Activated CD4-positive, alpha-beta T cell treated with anti-CD3 and anti-CD28 coated beads, Interleukin-2, amount 10 ng/mL, durations not matched to agents 24 days and 14 days (primary cell): ENCODE measurements at regions not wholly inside any gene's neighbourhood (a gene's known extent, or its start where the extent isn't known, plus 50 kb on each side); places are given as distances from the start of the nearest gene placed in this dataset.
"Not testable (repeated sequence)": the region's sequence is repeated elsewhere in the genome, so short reads cannot be mapped to it uniquely, and the experiment has no call there.

Source experiments
- DNase-seq: peaks from one replicate; pipeline ENCODE4 v3.0.0; 2022
- H3K27ac Mint-ChIP-seq: one replicate; pipeline ENCODE4 v1.8.0; 2022; ENCODE audit warnings: mild to moderate bottlenecking, mixed read lengths
- H3K27me3 Mint-ChIP-seq: one replicate; pipeline ENCODE4 v1.8.0; 2022; ENCODE audit warnings: mixed read lengths
- H3K36me3 Mint-ChIP-seq: one replicate; pipeline ENCODE4 v1.8.0; 2022; ENCODE audit warnings: low read depth, mild to moderate bottlenecking, mixed read lengths
- H3K4me1 Mint-ChIP-seq: one replicate; pipeline ENCODE4 v1.8.0; 2021; ENCODE audit warnings: mixed read lengths
- H3K4me3 Mint-ChIP-seq: one replicate; pipeline ENCODE4 v1.8.0; 2022; ENCODE audit warnings: mild to moderate bottlenecking, moderate library complexity, mixed read lengths
- H3K9me3 Mint-ChIP-seq: one replicate; pipeline ENCODE4 v1.8.0; 2021; ENCODE audit warnings: mixed read lengths
- intact Hi-C: fragments of 100-400 bp; cut with micrococcal nuclease; formaldehyde crosslinking; loops from one replicate; pipeline ENCODE4 v1.15.1; 2023

DNA sequence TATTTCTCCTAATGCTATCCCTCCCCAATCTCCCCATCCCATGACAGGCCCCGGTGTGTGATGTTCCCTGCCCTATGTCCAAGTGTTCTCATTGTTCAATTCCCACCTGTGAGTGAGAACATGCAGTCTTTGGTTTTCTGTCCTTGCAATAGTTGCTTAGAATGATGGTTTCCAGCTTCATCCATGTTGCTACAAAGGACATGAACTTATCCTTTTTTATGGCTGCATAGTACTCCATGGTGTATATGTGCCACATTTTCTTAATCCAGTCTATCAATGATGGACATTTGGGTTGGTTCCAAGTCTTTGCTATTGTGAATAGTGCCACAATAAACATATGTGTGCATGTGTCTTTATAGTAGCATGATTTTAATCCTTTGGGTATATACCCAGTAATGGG, 51.3 kb upstream of the RIOK2 start:
- H3K4me3 Mint-ChIP-seq, H3K4me1 Mint-ChIP-seq, H3K9me3 Mint-ChIP-seq, H3K36me3 Mint-ChIP-seq, H3K27me3 Mint-ChIP-seq, DNase-seq, H3K27ac Mint-ChIP-seq: not testable (repeated sequence)
- intact Hi-C loops = loop anchor here (10.0 kb wide), 1 partner anchor 1120 kb away; no protein-coding TSS in a partner anchor

DNA sequence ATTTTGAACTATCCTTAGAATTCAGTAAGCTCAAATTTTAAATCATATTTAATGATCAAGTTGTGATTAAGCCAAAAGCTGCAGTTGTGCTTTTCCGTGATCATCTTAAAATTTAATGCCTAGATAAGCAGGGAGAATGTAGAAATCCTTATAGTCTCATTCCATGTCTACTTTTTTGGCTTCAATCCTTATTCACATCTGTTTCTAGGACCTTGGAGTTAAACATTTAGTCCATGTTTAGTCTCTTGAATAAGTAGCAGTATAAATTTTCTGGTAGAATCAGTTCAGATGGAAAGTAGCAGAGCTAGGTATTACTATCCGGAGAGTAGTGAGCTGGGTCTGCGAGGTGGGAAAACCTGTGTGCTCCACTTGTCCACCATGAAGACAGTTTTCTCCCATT, 59.3 kb upstream of the RIOK2 start:
- no peaks in the 10 kb centered on the region for H3K9me3 Mint-ChIP-seq
- no peaks in the 10 kb centered on the region for H3K36me3 Mint-ChIP-seq
- no peak for DNase-seq
- H3K4me3 Mint-ChIP-seq = no peak overlapping the region
- H3K4me1 Mint-ChIP-seq = no peaks in the 10 kb centered on the region
- H3K27me3 Mint-ChIP-seq = no peaks in the 10 kb centered on the region
- no peak overlapping the region for H3K27ac Mint-ChIP-seq
- intact Hi-C loops = no loop called here

DNA sequence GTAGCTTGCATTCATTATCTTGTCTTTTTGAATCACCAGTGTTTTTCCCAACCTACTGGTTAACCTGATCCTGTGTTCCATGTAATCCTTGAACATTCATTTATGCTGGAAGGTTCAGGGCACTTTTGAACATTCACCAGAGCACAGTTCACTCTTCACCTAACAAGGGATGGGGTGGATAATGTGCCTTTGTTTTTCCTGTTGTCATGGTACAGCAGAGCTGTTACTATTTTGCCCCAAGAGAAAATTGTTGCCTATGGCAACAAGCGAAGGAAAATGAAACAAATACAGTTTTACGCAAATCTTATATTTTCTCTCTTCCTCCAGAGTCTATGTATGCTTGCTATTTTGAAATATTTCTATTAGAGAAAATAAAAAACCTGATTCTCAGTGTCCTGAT, 60.3 kb upstream of the RIOK2 start:
- no peak overlapping the region for H3K4me3 Mint-ChIP-seq
- intact Hi-C loops = no loop called here
- no peak for DNase-seq
- H3K9me3 Mint-ChIP-seq = no peaks in the 10 kb centered on the region
- H3K36me3 Mint-ChIP-seq = no peaks in the 10 kb centered on the region
- no peaks in the 10 kb centered on the region for H3K4me1 Mint-ChIP-seq
- H3K27ac Mint-ChIP-seq = no peak overlapping the region
- no peaks in the 10 kb centered on the region for H3K27me3 Mint-ChIP-seq

DNA sequence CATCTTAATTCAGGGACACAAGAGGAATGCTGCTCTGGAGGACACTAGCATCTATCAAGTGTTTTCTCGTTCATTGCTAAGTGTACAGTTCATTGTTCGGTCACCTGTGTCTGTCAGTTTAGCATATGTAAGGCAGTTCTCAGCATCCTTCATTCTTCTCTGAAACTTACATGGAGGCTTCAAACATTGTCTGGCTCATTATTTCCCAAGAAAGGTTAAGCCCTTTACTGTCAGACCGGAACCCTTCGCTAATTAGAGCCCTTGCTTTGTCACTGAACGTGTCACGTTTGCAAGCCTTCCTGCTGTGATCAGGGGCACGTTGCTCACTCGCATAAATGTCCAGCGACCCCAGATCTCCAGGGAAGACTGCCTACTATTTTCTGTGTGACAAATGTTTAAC, 62.3 kb upstream of the RIOK2 start:
- intact Hi-C loops = no loop called here

DNA sequence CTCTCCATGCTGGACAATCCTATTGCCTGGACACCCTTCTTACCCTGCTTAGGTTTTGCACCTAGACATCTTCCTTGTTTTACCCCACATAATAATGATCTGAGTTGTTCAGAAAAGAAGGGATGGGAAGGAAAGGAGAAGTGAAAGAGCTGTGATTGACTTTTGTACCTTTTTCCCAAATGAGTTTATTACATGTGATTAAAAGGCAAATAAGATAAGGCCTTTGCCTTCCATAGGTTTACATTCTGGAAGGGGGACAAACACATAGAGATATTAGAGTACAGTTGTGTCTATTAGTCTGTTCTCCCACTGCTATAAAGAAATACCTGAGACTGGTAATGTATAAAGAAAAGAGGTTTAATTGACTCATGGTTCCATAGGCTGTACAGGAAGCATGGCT, 67.1 kb upstream of the RIOK2 start:
- no peak for DNase-seq
- no peaks in the 10 kb centered on the region for H3K4me1 Mint-ChIP-seq
- intact Hi-C loops = no loop called here
- no peak overlapping the region for H3K4me3 Mint-ChIP-seq
- H3K27me3 Mint-ChIP-seq = no peaks in the 10 kb centered on the region
- no peaks in the 10 kb centered on the region for H3K9me3 Mint-ChIP-seq
- H3K27ac Mint-ChIP-seq = no peak overlapping the region
- no peaks in the 10 kb centered on the region for H3K36me3 Mint-ChIP-seq

More for the DNA sequence above, 62.3 kb upstream of the RIOK2 start:
- no peaks in the 10 kb centered on the region for H3K27me3 Mint-ChIP-seq
- no peak overlapping the region for H3K4me3 Mint-ChIP-seq
- no peaks in the 10 kb centered on the region for H3K4me1 Mint-ChIP-seq
- H3K9me3 Mint-ChIP-seq = no peaks in the 10 kb centered on the region
- no peak overlapping the region for H3K27ac Mint-ChIP-seq
- H3K36me3 Mint-ChIP-seq = no peaks in the 10 kb centered on the region
- peak; percentile 45 for DNase-seq

DNA sequence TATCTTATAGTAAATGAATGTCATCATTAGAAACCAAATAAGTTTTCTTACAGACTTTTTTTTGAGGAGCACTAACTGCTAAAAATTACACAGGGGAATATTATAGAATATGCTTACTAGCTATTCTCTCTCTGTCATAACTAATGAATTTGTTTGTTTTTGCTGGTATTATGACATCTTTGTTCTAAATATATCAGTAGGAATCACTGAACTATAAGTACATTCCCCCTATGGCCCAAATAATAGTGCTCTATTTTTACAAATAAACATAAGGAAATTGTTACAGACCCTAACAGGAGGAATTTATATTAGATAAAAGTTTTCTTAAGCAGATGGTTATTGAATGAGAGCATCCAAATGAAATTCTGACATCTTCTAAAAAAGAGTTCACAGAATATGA, 83.0 kb upstream of the RIOK2 start:
- Mint-ChIP-seq H3K27me3 (no peaks in the 10 kb centered on the region), H3K4me3 (no peak overlapping the region), H3K36me3 (no peaks in the 10 kb centered on the region), H3K4me1 (no peaks in the 10 kb centered on the region), H3K27ac (no peak overlapping the region), H3K9me3 (no peaks in the 10 kb centered on the region)
- intact Hi-C loops = no loop called here
- DNase-seq = no peak

DNA sequence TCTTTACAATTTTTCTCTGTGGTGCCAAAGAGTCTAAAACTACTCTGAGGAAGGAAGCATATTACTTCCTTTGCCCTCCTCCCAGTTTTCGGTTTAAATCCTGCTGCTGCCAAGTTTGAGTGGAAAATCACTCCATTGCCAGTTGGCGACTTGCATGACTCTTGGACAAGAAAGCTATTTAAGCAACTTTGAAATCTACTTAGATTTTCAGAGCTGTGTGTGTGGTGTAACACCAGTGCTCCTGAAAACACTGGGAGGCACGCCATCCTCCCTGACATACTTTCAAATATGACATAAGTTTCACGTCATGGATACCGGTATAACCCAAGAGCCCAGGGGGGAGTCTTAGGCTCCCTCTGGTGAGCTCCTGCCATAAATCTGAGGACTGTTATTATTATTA, 83.5 kb upstream of the RIOK2 start:
- DNase-seq = no peak
- Mint-ChIP-seq H3K27me3 (no peaks in the 10 kb centered on the region), H3K36me3 (no peaks in the 10 kb centered on the region), H3K4me3 (no peak overlapping the region), H3K4me1 (no peaks in the 10 kb centered on the region), H3K27ac (no peak overlapping the region), H3K9me3 (no peaks in the 10 kb centered on the region)
- intact Hi-C loops = no loop called here

DNA sequence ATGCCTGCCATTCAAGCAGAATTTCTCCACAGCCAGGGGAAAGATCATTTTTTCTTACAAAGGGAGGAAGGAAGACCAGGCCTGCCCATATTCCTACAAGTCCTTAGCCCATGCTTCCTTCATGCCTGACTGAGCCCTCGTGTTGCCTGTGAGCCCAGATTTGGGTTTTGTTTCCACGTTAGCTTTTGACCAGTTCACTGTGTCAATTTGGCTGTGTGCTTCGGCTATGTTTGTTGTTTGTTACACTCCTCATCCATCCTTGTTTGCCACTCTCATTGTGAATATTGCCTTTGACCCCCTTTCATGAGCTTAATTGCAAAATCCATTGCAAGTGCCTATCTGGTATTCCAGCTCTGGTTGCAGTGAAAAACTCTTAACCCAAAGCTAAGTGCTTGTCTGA, 84.7 kb upstream of the RIOK2 start:
- no peak overlapping the region for H3K4me3 Mint-ChIP-seq
- intact Hi-C loops = no loop called here

DNA sequence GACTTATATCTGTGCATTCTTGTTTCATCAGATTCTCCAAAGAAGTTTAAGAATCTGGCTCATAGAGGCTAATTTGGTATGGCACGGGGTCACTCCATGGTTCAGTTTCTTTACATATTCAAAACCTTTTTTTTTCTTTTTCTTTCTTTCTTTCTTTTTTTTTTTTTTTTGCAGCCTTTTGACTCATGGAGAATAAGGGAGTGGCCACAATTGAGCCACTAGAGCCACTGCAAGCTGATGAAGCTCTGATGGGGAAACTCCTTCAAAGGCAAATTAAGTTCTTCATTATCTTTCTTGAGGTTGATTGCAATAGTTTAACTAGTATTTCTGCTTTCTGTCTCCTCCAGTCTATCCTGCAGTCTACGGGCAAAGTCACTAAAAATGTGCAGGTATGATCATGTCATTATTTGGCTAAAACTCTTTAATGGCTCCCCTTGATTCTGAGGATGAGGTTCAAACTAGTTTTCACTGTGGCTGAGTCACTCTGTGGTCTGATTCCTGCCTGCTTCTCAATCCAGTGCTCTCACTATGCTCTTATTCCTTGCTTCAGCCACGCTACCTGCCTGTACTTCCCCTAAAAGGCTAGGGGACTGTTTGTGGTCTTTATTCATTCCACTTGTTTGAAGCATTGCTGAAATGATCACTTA, 93.5 kb upstream of the RIOK2 start:
- H3K27me3 Mint-ChIP-seq = no peaks in the 10 kb centered on the region
- no peak for DNase-seq
- H3K36me3 Mint-ChIP-seq = no peaks in the 10 kb centered on the region
- H3K4me1 Mint-ChIP-seq = no peaks in the 10 kb centered on the region
- H3K9me3 Mint-ChIP-seq = no peaks in the 10 kb centered on the region
- no peak overlapping the region for H3K27ac Mint-ChIP-seq
- no peak overlapping the region for H3K4me3 Mint-ChIP-seq
- intact Hi-C loops = no loop called here

More for the DNA sequence above, 84.7 kb upstream of the RIOK2 start:
- Mint-ChIP-seq H3K27me3 (no peaks in the 10 kb centered on the region), H3K4me1 (no peaks in the 10 kb centered on the region), H3K9me3 (no peaks in the 10 kb centered on the region), H3K27ac (no peak overlapping the region), H3K36me3 (no peaks in the 10 kb centered on the region)
- DNase-seq = no peak

DNA sequence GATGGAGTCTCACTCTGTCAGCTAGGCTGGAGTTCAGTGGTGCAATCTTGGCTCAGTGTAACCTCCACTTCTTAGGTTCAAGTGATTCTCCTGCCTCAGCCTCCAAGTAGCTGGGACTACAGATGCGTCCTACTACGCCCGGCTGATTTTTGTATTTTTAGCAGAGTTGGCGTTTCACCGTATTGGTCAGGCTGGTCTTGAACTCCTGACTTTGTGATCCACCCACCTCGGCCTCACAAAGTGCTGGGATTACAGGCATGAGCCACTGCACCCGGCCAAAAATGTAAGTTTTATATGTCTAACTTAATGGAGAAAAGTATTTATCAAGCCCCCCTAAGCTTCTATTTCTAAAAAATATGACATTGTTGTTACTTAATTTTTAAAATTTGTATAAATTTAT, 98.2 kb upstream of the RIOK2 start:
- no peaks in the 10 kb centered on the region for H3K36me3 Mint-ChIP-seq
- H3K27ac Mint-ChIP-seq = no peak overlapping the region
- no peaks in the 10 kb centered on the region for H3K27me3 Mint-ChIP-seq
- H3K4me3 Mint-ChIP-seq = no peak overlapping the region
- H3K4me1 Mint-ChIP-seq = no peaks in the 10 kb centered on the region
- DNase-seq = no peak
- intact Hi-C loops = no loop called here
- H3K9me3 Mint-ChIP-seq = no peaks in the 10 kb centered on the region

DNA sequence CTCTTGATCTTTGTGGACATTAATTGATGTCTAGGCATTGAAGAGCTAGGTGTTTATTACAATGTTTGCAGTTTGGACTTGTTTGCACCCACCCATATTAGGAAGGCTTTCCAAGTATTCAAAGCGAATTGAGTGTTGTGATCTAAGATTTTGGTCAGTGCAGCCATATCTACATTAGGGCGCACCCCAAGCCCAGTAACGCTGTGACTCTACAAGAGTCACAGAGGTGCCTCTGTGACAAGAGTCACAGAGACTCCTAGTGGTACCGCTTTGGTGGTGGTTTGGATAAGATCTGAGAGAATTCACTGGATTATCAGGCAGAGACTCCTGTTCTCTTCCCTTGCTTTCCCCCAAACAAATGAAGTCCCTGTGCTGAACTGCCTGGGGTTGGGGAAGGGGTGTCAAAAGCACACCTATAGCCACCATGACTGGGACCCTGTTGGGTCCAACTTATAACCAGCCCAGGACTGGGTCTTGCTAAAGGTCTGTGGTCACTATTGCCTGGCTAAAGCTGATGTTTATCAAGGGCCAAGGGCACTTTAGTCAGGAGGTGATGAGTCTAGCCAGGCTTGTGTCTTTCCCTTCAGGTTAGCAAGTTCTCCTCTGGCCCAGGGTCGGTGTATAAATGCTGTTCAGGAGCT, 114.1 kb upstream of the RIOK2 start:
- DNase-seq = no peak
- Mint-ChIP-seq H3K27ac (no peak overlapping the region), H3K9me3 (no peaks in the 10 kb centered on the region), H3K36me3 (no peaks in the 10 kb centered on the region), H3K4me3 (no peak overlapping the region), H3K4me1 (no peaks in the 10 kb centered on the region), H3K27me3 (no peaks in the 10 kb centered on the region)
- intact Hi-C loops = no loop called here

DNA sequence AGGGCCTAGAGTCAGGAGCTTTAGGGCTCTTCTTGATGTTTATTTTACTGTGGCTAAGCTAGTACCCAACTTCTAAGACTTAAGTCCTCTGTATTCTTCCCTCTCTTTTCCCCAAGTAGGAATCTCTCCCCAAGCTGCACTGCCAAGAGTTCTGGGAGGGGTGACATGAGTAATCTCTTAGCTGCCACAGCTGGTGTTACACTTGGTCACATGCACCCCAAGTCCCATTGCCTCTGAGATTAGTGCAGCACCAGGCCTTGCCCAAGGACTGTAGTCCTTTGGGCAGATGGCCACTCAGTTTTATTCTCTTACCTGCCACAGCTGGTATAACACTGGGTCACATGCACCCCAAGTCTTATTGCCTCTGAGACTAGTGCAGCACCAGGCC, 114.7 kb upstream of the RIOK2 start:
- Mint-ChIP-seq H3K9me3 (no peaks in the 10 kb centered on the region), H3K27ac (no peak overlapping the region), H3K4me1 (no peaks in the 10 kb centered on the region), H3K36me3 (no peaks in the 10 kb centered on the region), H3K4me3 (no peak overlapping the region), H3K27me3 (no peaks in the 10 kb centered on the region)
- DNase-seq = no peak
- intact Hi-C loops = no loop called here

DNA sequence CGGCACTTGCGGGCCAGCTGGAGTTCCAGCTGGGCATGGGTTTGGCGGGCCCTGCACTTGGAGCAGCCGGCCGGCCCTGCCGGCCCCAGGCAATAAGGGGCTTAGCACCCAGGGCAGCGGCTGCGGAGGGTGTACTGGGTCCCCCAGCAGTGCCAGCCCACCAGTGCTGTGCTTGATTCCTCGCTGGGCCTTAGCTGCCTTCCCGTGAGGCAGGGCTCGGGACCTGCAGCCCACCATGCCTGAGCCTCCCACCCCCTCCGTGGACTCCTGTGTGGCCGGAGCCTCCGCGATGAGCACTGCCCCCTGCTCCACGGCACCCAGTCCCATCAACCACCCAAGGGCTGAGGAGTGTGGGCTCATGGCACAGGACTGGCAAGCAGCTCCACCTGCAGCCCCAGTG, 118.1 kb upstream of the RIOK2 start:
- H3K36me3 Mint-ChIP-seq, H3K27ac Mint-ChIP-seq, H3K4me3 Mint-ChIP-seq, intact Hi-C loops, H3K4me1 Mint-ChIP-seq, H3K9me3 Mint-ChIP-seq, DNase-seq, H3K27me3 Mint-ChIP-seq: not testable (repeated sequence)

DNA sequence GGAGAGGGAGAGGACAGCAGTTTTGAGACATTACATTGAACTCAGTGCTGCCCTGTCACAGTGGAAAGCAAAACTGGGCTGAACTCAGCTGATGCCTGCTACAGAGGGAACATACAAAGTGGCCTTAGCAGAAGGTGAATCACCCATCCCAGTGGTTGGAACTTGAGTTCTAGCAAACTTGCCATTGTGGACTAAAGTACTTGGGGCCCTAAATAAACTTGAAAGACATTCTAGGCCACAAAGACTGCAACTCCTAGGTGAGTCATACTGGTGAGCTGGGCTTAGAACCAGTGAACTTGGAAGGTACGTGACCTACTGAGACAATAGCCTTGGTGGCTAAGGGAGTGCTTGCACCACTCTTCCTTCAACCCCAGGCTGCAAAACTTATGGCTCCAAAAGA, 155.7 kb upstream of the RIOK2 start:
- intact Hi-C loops = no loop called here
- DNase-seq = no peak
- Mint-ChIP-seq H3K27ac (no peak overlapping the region), H3K9me3 (peaks cover 24% of the 10 kb centered on the region), H3K27me3 (no peaks in the 10 kb centered on the region), H3K36me3 (no peaks in the 10 kb centered on the region), H3K4me1 (no peaks in the 10 kb centered on the region), H3K4me3 (no peak overlapping the region)

DNA sequence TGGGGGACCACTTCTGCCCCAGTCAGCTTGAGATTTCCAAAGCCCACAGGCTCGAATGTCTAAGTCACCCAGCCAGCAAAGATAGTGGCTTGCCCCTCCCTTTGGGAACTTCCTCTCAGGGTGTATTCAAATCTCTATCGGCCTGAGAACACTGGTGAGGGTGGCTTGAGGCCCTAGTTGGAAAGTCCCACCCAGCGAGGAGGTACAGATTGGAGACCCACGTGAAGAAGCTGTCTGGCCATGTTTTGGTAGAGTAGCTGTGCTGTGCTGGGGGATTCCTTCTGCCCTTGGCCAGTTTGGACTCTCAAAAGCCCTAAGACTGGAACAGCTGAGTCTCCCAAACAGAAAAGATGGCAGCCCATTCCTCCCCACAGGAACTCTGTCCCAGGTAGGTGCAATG, 172.7 kb upstream of the RIOK2 start:
- no peak overlapping the region for H3K4me3 Mint-ChIP-seq
- H3K9me3 Mint-ChIP-seq = peaks cover 21% of the 10 kb centered on the region
- DNase-seq = no peak
- H3K27me3 Mint-ChIP-seq = no peaks in the 10 kb centered on the region
- no peaks in the 10 kb centered on the region for H3K4me1 Mint-ChIP-seq
- H3K27ac Mint-ChIP-seq = no peak overlapping the region
- H3K36me3 Mint-ChIP-seq = no peaks in the 10 kb centered on the region
- intact Hi-C loops = no loop called here
